ENCODE measurements at regions not wholly inside any gene's neighbourhood (a gene's known extent, or its start where the extent isn't known, plus 50 kb on each side); places are given as distances from the start of the nearest gene placed in this dataset.

DNA sequence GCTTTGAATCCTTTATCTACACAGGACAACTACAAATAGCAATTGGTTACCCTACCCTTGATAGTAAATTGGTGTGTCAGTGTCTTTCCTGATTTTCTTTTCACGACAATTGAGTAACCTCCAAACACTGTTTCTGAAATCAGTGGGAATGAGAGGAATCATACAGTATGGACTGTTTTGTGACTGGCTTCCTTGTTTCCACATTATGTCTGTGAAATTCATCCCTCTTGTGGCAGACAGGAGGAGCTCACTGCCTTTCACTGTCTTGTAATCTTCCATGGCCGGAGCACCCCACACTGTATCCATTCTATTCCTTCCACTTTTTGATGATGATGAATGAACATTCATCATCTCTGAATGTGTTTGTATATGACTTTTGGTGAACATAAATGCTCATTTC lies 164.0 kb upstream of the PZP start (continued):
- TF ChIP-seq, protein P1, sequence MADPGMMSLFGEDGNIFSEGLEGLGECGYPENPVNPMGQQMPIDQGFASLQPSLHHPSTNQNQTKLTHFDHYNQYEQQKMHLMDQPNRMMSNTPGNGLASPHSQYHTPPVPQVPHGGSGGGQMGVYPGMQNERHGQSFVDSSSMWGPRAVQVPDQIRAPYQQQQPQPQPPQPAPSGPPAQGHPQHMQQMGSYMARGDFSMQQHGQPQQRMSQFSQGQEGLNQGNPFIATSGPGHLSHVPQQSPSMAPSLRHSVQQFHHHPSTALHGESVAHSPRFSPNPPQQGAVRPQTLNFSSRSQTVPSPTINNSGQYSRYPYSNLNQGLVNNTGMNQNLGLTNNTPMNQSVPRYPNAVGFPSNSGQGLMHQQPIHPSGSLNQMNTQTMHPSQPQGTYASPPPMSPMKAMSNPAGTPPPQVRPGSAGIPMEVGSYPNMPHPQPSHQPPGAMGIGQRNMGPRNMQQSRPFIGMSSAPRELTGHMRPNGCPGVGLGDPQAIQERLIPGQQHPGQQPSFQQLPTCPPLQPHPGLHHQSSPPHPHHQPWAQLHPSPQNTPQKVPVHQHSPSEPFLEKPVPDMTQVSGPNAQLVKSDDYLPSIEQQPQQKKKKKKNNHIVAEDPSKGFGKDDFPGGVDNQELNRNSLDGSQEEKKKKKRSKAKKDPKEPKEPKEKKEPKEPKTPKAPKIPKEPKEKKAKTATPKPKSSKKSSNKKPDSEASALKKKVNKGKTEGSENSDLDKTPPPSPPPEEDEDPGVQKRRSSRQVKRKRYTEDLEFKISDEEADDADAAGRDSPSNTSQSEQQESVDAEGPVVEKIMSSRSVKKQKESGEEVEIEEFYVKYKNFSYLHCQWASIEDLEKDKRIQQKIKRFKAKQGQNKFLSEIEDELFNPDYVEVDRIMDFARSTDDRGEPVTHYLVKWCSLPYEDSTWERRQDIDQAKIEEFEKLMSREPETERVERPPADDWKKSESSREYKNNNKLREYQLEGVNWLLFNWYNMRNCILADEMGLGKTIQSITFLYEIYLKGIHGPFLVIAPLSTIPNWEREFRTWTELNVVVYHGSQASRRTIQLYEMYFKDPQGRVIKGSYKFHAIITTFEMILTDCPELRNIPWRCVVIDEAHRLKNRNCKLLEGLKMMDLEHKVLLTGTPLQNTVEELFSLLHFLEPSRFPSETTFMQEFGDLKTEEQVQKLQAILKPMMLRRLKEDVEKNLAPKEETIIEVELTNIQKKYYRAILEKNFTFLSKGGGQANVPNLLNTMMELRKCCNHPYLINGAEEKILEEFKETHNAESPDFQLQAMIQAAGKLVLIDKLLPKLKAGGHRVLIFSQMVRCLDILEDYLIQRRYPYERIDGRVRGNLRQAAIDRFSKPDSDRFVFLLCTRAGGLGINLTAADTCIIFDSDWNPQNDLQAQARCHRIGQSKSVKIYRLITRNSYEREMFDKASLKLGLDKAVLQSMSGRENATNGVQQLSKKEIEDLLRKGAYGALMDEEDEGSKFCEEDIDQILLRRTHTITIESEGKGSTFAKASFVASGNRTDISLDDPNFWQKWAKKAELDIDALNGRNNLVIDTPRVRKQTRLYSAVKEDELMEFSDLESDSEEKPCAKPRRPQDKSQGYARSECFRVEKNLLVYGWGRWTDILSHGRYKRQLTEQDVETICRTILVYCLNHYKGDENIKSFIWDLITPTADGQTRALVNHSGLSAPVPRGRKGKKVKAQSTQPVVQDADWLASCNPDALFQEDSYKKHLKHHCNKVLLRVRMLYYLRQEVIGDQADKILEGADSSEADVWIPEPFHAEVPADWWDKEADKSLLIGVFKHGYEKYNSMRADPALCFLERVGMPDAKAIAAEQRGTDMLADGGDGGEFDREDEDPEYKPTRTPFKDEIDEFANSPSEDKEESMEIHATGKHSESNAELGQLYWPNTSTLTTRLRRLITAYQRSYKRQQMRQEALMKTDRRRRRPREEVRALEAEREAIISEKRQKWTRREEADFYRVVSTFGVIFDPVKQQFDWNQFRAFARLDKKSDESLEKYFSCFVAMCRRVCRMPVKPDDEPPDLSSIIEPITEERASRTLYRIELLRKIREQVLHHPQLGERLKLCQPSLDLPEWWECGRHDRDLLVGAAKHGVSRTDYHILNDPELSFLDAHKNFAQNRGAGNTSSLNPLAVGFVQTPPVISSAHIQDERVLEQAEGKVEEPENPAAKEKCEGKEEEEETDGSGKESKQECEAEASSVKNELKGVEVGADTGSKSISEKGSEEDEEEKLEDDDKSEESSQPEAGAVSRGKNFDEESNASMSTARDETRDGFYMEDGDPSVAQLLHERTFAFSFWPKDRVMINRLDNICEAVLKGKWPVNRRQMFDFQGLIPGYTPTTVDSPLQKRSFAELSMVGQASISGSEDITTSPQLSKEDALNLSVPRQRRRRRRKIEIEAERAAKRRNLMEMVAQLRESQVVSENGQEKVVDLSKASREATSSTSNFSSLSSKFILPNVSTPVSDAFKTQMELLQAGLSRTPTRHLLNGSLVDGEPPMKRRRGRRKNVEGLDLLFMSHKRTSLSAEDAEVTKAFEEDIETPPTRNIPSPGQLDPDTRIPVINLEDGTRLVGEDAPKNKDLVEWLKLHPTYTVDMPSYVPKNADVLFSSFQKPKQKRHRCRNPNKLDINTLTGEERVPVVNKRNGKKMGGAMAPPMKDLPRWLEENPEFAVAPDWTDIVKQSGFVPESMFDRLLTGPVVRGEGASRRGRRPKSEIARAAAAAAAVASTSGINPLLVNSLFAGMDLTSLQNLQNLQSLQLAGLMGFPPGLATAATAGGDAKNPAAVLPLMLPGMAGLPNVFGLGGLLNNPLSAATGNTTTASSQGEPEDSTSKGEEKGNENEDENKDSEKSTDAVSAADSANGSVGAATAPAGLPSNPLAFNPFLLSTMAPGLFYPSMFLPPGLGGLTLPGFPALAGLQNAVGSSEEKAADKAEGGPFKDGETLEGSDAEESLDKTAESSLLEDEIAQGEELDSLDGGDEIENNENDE (IDR thresholded peaks at IDR 0.05; ENCODE audit: insufficient replicate concordance, low read length), result no peak
- no peak for TF ChIP-seq JUND (IDR thresholded peaks at IDR 0.05; ENCODE audit: low read length)
- TF ChIP-seq RNF2 (IDR thresholded peaks at IDR 0.05; ENCODE audit: borderline replicate concordance, low read depth, low read length, missing control alignments, poor library complexity, severe bottlenecking), result no peak
- TF ChIP-seq TAF7 (optimal IDR thresholded peaks at IDR 0.05; ENCODE audit: borderline replicate concordance, low read depth, low read length), result no peak
- no peak for TF ChIP-seq CEBPB (IDR thresholded peaks at IDR 0.05; ENCODE audit: low read depth, low read length)
- TF ChIP-seq NANOG (IDR thresholded peaks at IDR 0.05; ENCODE audit: insufficient read depth, low read depth, low read length, poor library complexity, severe bottlenecking), result no peak
- no peak for TF ChIP-seq YY1 (IDR thresholded peaks at IDR 0.05; ENCODE audit: low read depth, low read length)
